ENCODE measurements at regions not wholly inside any gene's neighbourhood (a gene's known extent, or its start where the extent isn't known, plus 50 kb on each side); places are given as distances from the start of the nearest gene placed in this dataset.

- Histone ChIP-seq H3K4me1 (ENCODE audit: control insufficient read depth, insufficient read depth, low read length) (no peaks in the 10 kb centered on the region), H3K9me3 (ENCODE audit: control insufficient read depth, insufficient read depth, low read length) (peaks cover 5% of the 10 kb centered on the region; the same call in 1 of the 2 replicates), H4K5ac (ENCODE audit: low read depth, low read length) (no peak overlapping the region), H3K56ac (ENCODE audit: extremely low read depth, insufficient read depth, low read length) (no peak overlapping the region), H2AFZ (replicated peaks; ENCODE audit: low read length, poor library complexity) (no peak overlapping the region), H2BK5ac (ENCODE audit: low read depth, low read length, poor library complexity, severe bottlenecking) (no peak overlapping the region), H3K4me2 (ENCODE audit: low read depth, low read length) (no peak overlapping the region), H3K9ac (ENCODE audit: low read depth, low read length) (no peak overlapping the region), H3K14ac (replicated peaks; ENCODE audit: low read depth, low read length) (no peak overlapping the region), H2AK5ac (ENCODE audit: low read depth, low read length) (no peak overlapping the region), H3K9me1 (ENCODE audit: insufficient read depth, low read length) (no peaks in the 10 kb centered on the region), H4K8ac (ENCODE audit: low read depth in 2 of 2, low read length in 2 of 2) (no peak overlapping the region), H3K4ac (ENCODE audit: low read depth, low read length) (no peak overlapping the region), H3K23ac (ENCODE audit: low read depth, low read length) (no peak overlapping the region), H3K4me3 (ENCODE audit: insufficient read depth, low read depth, low read length) (no peak overlapping the region), H2BK15ac (ENCODE audit: low read depth, low read length) (no peak overlapping the region), H3K27ac (ENCODE audit: insufficient read depth, low read length) (no peak overlapping the region), H2AK9ac (replicated peaks; ENCODE audit: low read depth, low read length, poor library complexity) (no peak overlapping the region), H3K18ac (ENCODE audit: low read depth, low read length) (no peak overlapping the region), H2BK120ac (ENCODE audit: low read depth, low read length) (no peak overlapping the region), H2BK20ac (ENCODE audit: low read depth, low read length) (no peak overlapping the region), H4K20me1 (ENCODE audit: insufficient read depth, low read length) (no peaks in the 10 kb centered on the region), H3K79me1 (ENCODE audit: low read depth in 1 of 2, low read length in 2 of 2) (no peaks in the 10 kb centered on the region), H4K91ac (ENCODE audit: insufficient read depth, low read depth, low read length) (no peak overlapping the region), H3K36me3 (ENCODE audit: control insufficient read depth, insufficient read depth, low read length) (no peaks in the 10 kb centered on the region), H3K27me3 (ENCODE audit: control insufficient read depth, insufficient read depth, low read length) (no peaks in the 10 kb centered on the region)
- DNase-seq (no peak), ATAC-seq (ENCODE audit: low read depth) (no peak)
- TF ChIP-seq FOS (IDR thresholded peaks at IDR 0.05; ENCODE audit: low read depth, low read length) (no peak), CEBPB (IDR thresholded peaks at IDR 0.05; ENCODE audit: low read depth, low read length) (no peak)
- in situ Hi-C loops (cut with MboI; ENCODE audit: low sequenced_read_pairs) (no loop called here), dilution Hi-C loops (cut with HindIII; ENCODE audit: low sequenced_read_pairs, unreplicated experiment) (no loop called here), intact Hi-C loops (cut with micrococcal nuclease) (no loop called here)
- no TSS peak for BruUV-seq (replicated peaks)
- ChIA-PET POLR2A (ENCODE audit: unreplicated experiment) (no interaction called here), CTCF (interaction anchor here (0.6 kb wide), 1 partner anchor 140 kb away, joined by 4 read pairs; no protein-coding TSS in a partner anchor)
- no CpG with 5 or more reads among the region's 2 CpGs for WGBS, 2 experiments (ENCODE audit: extremely low coverage in 2 of 2, insufficient read length in 1 of 2)
Measured at GRCh38 chr3:181948286-181948685, 236.6 kb downstream of the SOX2 start.
